ENCODE measurements at regions not wholly inside any gene's neighbourhood (a gene's known extent, or its start where the extent isn't known, plus 50 kb on each side); places are given as distances from the start of the nearest gene placed in this dataset.
A peak's percentile ranks its signal among the peaks of the same experiment; 100 is the strongest.
"Not testable (repeated sequence)": the region's sequence is repeated elsewhere in the genome, so short reads cannot be mapped to it uniquely, and the experiment has no call there.

GRCh38 chr19:32067685-32068084, 277.7 kb upstream of the ZNF507 start:
- H3K4me3 Mint-ChIP-seq (ENCODE audit: low read depth): no peak overlapping the region
- peaks cover 16% of the 10 kb centered on the region for H3K27me3 Mint-ChIP-seq
- H3K36me3 Mint-ChIP-seq (ENCODE audit: insufficient read depth): no peaks in the 10 kb centered on the region
- no peaks in the 10 kb centered on the region for H3K9me3 Mint-ChIP-seq (ENCODE audit: low read depth)
- peaks cover 3% of the 10 kb centered on the region for H3K4me1 Mint-ChIP-seq (ENCODE audit: low read depth)
- DNase-seq (ENCODE audit: low spot score, unreplicated experiment): no peak
- no peak for TF ChIP-seq CTCF (IDR thresholded peaks at IDR 0.05; ENCODE audit: unreplicated experiment)
- no peak overlapping the region for H3K27ac Mint-ChIP-seq

- no peaks in the 10 kb centered on the region for H3K9me3 Mint-ChIP-seq (ENCODE audit: low read depth)
Measured at GRCh38 chr19:32068793-32069192, 276.6 kb upstream of the ZNF507 start.

GRCh38 chr19:32070101-32070500, 275.3 kb upstream of the ZNF507 start:
- Mint-ChIP-seq H3K27me3 (peaks cover 15% of the 10 kb centered on the region), H3K4me1 (ENCODE audit: low read depth) (peaks cover 3% of the 10 kb centered on the region), H3K4me3 (ENCODE audit: low read depth) (no peak overlapping the region), H3K36me3 (ENCODE audit: insufficient read depth) (no peaks in the 10 kb centered on the region), H3K9me3 (ENCODE audit: low read depth) (no peaks in the 10 kb centered on the region), H3K27ac (no peak overlapping the region)
- TF ChIP-seq CTCF (IDR thresholded peaks at IDR 0.05; ENCODE audit: unreplicated experiment): no peak
- DNase-seq (ENCODE audit: low spot score, unreplicated experiment): no peak

More at GRCh38 chr19:32068793-32069192, 276.6 kb upstream of the ZNF507 start:
- TF ChIP-seq CTCF (IDR thresholded peaks at IDR 0.05; ENCODE audit: unreplicated experiment): no peak
- H3K27ac Mint-ChIP-seq: no peak overlapping the region
- no peaks in the 10 kb centered on the region for H3K36me3 Mint-ChIP-seq (ENCODE audit: insufficient read depth)
- peaks cover 3% of the 10 kb centered on the region for H3K4me1 Mint-ChIP-seq (ENCODE audit: low read depth)
- no peak overlapping the region for H3K4me3 Mint-ChIP-seq (ENCODE audit: low read depth)
- peaks cover 16% of the 10 kb centered on the region for H3K27me3 Mint-ChIP-seq
- DNase-seq (ENCODE audit: low spot score, unreplicated experiment): no peak

GRCh38 chr19:32082028-32082427, 263.4 kb upstream of the ZNF507 start:
- no peak overlapping the region for H3K27ac Mint-ChIP-seq
- peaks cover 4% of the 10 kb centered on the region for H3K9me3 Mint-ChIP-seq (ENCODE audit: low read depth)
- no peak for TF ChIP-seq CTCF (IDR thresholded peaks at IDR 0.05; ENCODE audit: unreplicated experiment)
- peaks cover 35% of the 10 kb centered on the region for H3K4me1 Mint-ChIP-seq (ENCODE audit: low read depth)
- no peaks in the 10 kb centered on the region for H3K36me3 Mint-ChIP-seq (ENCODE audit: insufficient read depth)
- H3K27me3 Mint-ChIP-seq: peaks cover 3% of the 10 kb centered on the region
- no peak overlapping the region for H3K4me3 Mint-ChIP-seq (ENCODE audit: low read depth)
- DNase-seq (ENCODE audit: low spot score, unreplicated experiment): no peak

GRCh38 chr19:32084756-32085363, 260.6 kb upstream of the ZNF507 start:
- not testable (repeated sequence) for H3K4me3 Mint-ChIP-seq (ENCODE audit: low read depth); H3K27ac Mint-ChIP-seq; DNase-seq (ENCODE audit: low spot score, unreplicated experiment); H3K27me3 Mint-ChIP-seq; H3K36me3 Mint-ChIP-seq (ENCODE audit: insufficient read depth); H3K9me3 Mint-ChIP-seq (ENCODE audit: low read depth)
- peaks cover 35% of the 10 kb centered on the region for H3K4me1 Mint-ChIP-seq (ENCODE audit: low read depth)

GRCh38 chr19:32091241-32091640, 254.2 kb upstream of the ZNF507 start:
- Mint-ChIP-seq H3K4me3 (ENCODE audit: low read depth) (no peak overlapping the region), H3K27me3 (peaks cover 11% of the 10 kb centered on the region), H3K36me3 (ENCODE audit: insufficient read depth) (no peaks in the 10 kb centered on the region), H3K4me1 (ENCODE audit: low read depth) (peaks cover 12% of the 10 kb centered on the region), H3K9me3 (ENCODE audit: low read depth) (no peaks in the 10 kb centered on the region), H3K27ac (peak overlapping the region; percentile 60)
- no peak for TF ChIP-seq CTCF (IDR thresholded peaks at IDR 0.05; ENCODE audit: unreplicated experiment)
- no peak for DNase-seq (ENCODE audit: low spot score, unreplicated experiment)
